ENCODE measurements at regions not wholly inside any gene's neighbourhood (a gene's known extent, or its start where the extent isn't known, plus 50 kb on each side); places are given as distances from the start of the nearest gene placed in this dataset.

GRCh38 chr5:102611312-102611711, 112.5 kb upstream of the SLCO6A1 start:
- no peak for DNase-seq
- H3K36me3 ChIP-seq (ENCODE audit: control insufficient read depth, insufficient read depth, low read length), result no peaks in the 10 kb centered on the region
- no peaks in the 10 kb centered on the region for H3K9me3 ChIP-seq (ENCODE audit: control insufficient read depth, low read length)
- no peaks in the 10 kb centered on the region for H3K4me1 ChIP-seq (ENCODE audit: control insufficient read depth, insufficient read depth, low read length, poor library complexity, severe bottlenecking)
- no peak overlapping the region for H3K27ac ChIP-seq (ENCODE audit: insufficient read depth, low read length, poor library complexity, severe bottlenecking)
- H3K27me3 ChIP-seq (replicated peaks; ENCODE audit: control insufficient read depth, insufficient read depth, low read length, poor library complexity, severe bottlenecking), result no peaks in the 10 kb centered on the region
- no peak overlapping the region for H3K4me3 ChIP-seq (ENCODE audit: insufficient read depth, low read depth, low read length, poor library complexity, severe bottlenecking)

DNA sequence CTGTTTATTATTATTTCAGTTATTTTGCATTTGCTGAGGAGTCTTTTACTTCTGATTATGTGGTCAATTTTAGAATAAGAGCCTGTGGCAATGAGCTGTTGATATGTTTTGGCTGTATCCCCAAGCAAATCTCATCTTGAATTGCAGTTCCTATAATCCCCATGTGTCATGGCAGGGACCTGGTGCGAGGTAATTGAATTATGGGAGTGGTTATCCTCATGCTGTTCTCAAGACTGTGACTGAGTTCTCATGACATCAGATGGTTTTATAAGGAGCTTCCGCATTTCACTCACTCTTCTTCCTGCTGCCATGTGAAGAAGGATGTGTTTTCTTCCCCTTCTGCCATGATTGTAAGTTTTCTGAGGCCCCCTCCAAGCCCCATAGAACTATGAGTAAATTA, 114.9 kb upstream of the SLCO6A1 start:
- Histone ChIP-seq H3K36me3 (ENCODE audit: control insufficient read depth, insufficient read depth, low read length) (no peaks in the 10 kb centered on the region), H3K9me3 (ENCODE audit: control insufficient read depth, low read length) (no peaks in the 10 kb centered on the region), H3K4me3 (ENCODE audit: insufficient read depth, low read depth, low read length, poor library complexity, severe bottlenecking) (no peak overlapping the region), H3K27me3 (replicated peaks; ENCODE audit: control insufficient read depth, insufficient read depth, low read length, poor library complexity, severe bottlenecking) (no peaks in the 10 kb centered on the region), H3K4me1 (ENCODE audit: control insufficient read depth, insufficient read depth, low read length, poor library complexity, severe bottlenecking) (no peaks in the 10 kb centered on the region), H3K27ac (ENCODE audit: insufficient read depth, low read length, poor library complexity, severe bottlenecking) (no peak overlapping the region)
- DNase-seq, result no peak

DNA sequence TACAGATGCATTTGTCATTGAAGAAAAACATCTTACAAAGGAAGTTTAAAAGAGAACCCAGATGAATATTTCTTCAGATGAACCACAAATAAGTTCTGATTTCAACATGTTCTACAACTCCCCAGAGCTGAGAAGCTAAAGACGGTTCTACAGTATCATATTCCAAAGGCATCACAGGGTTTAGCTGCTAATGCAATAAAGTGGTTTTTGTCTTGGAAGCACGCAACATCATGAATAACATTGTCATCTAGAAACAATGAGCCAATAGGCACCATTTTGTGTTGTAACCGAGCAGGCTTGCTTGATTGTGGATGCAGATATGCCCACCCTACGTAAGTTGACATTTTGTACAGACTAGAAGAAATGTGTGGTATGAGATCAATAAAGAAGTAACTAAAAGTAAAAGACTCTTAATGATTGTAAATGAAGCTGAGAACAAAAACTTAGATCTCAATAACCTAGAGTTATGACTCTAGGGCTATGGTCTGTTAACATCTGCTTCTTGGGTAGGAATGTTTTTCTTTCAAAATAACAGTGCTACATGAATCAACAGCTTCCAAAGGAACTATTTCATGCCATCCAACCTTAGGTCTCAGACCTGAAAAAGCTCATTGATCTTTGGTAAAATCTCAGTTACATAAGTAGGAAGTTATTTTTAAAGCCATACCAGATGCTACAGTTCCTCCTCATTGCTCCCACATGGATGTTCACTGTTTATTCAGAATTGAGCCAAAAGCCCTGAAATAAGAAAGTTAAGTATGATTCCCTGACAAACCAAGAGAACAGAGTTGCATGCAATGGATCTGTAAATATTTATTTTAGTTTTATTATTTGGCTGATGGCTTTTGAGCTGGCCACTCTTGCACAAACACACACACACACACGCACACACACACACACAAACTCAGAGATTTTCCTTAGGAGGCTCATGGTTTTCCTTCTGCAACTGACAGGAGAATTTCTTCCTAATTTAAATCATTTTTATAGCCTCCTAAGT, 118.7 kb upstream of the SLCO6A1 start:
- Histone ChIP-seq H3K9me3 (ENCODE audit: control insufficient read depth, low read length) (no peaks in the 10 kb centered on the region), H3K27ac (ENCODE audit: insufficient read depth, low read length, poor library complexity, severe bottlenecking) (no peak overlapping the region), H3K4me1 (ENCODE audit: control insufficient read depth, insufficient read depth, low read length, poor library complexity, severe bottlenecking) (no peaks in the 10 kb centered on the region), H3K27me3 (replicated peaks; ENCODE audit: control insufficient read depth, insufficient read depth, low read length, poor library complexity, severe bottlenecking) (no peaks in the 10 kb centered on the region), H3K4me3 (ENCODE audit: insufficient read depth, low read depth, low read length, poor library complexity, severe bottlenecking) (no peak overlapping the region), H3K36me3 (ENCODE audit: control insufficient read depth, insufficient read depth, low read length) (no peaks in the 10 kb centered on the region)
- DNase-seq, result no peak

DNA sequence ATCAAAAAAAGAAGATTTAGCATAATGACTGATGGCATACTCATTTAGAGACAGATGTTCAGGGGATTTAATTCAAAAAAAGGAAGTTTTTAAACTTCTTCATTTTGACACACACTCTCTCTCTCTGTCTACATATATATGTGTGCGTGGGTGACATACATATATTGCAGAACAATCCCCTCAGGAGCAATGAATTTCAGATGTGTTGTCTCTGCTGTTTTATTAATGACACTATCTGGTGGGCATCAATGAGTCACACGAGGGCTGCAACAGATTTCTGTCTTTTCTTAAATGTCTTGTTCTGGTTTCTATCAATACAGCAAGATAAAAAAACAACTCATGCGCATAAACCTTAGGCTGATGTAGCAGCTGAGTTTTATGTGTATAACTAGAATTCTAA, 123.5 kb upstream of the SLCO6A1 start:
- H3K27me3 ChIP-seq (replicated peaks; ENCODE audit: control insufficient read depth, insufficient read depth, low read length, poor library complexity, severe bottlenecking), result no peaks in the 10 kb centered on the region

GRCh38 chr5:102623329-102624065, 124.7 kb upstream of the SLCO6A1 start:
- no peaks in the 10 kb centered on the region for H3K27me3 ChIP-seq (replicated peaks; ENCODE audit: control insufficient read depth, insufficient read depth, low read length, poor library complexity, severe bottlenecking)
- H3K4me3 ChIP-seq (ENCODE audit: insufficient read depth, low read depth, low read length, poor library complexity, severe bottlenecking), result no peak overlapping the region

More for the DNA sequence above, 123.5 kb upstream of the SLCO6A1 start:
- H3K27ac ChIP-seq (ENCODE audit: insufficient read depth, low read length, poor library complexity, severe bottlenecking), result no peak overlapping the region
- DNase-seq, result no peak
- H3K4me1 ChIP-seq (ENCODE audit: control insufficient read depth, insufficient read depth, low read length, poor library complexity, severe bottlenecking), result no peaks in the 10 kb centered on the region
- no peak overlapping the region for H3K4me3 ChIP-seq (ENCODE audit: insufficient read depth, low read depth, low read length, poor library complexity, severe bottlenecking)
- H3K36me3 ChIP-seq (ENCODE audit: control insufficient read depth, insufficient read depth, low read length), result no peaks in the 10 kb centered on the region
- no peaks in the 10 kb centered on the region for H3K9me3 ChIP-seq (ENCODE audit: control insufficient read depth, low read length)

GRCh38 chr5:102624405-102624804, 125.6 kb upstream of the SLCO6A1 start:
- no peak overlapping the region for H3K4me3 ChIP-seq (ENCODE audit: insufficient read depth, low read depth, low read length, poor library complexity, severe bottlenecking)
- DNase-seq, result no peak
- H3K4me1 ChIP-seq (ENCODE audit: control insufficient read depth, insufficient read depth, low read length, poor library complexity, severe bottlenecking), result no peaks in the 10 kb centered on the region
- H3K27me3 ChIP-seq (replicated peaks; ENCODE audit: control insufficient read depth, insufficient read depth, low read length, poor library complexity, severe bottlenecking), result no peaks in the 10 kb centered on the region
- H3K9me3 ChIP-seq (ENCODE audit: control insufficient read depth, low read length), result no peaks in the 10 kb centered on the region
- H3K36me3 ChIP-seq (ENCODE audit: control insufficient read depth, insufficient read depth, low read length), result no peaks in the 10 kb centered on the region
- H3K27ac ChIP-seq (ENCODE audit: insufficient read depth, low read length, poor library complexity, severe bottlenecking), result no peak overlapping the region

More at GRCh38 chr5:102623329-102624065, 124.7 kb upstream of the SLCO6A1 start:
- no peak overlapping the region for H3K27ac ChIP-seq (ENCODE audit: insufficient read depth, low read length, poor library complexity, severe bottlenecking)
- H3K36me3 ChIP-seq (ENCODE audit: control insufficient read depth, insufficient read depth, low read length), result no peaks in the 10 kb centered on the region
- H3K9me3 ChIP-seq (ENCODE audit: control insufficient read depth, low read length), result no peaks in the 10 kb centered on the region
- no peak for DNase-seq
- no peaks in the 10 kb centered on the region for H3K4me1 ChIP-seq (ENCODE audit: control insufficient read depth, insufficient read depth, low read length, poor library complexity, severe bottlenecking)

GRCh38 chr5:102625468-102625867, 126.7 kb upstream of the SLCO6A1 start:
- Histone ChIP-seq H3K9me3 (ENCODE audit: control insufficient read depth, low read length) (no peaks in the 10 kb centered on the region), H3K4me3 (ENCODE audit: insufficient read depth, low read depth, low read length, poor library complexity, severe bottlenecking) (no peak overlapping the region), H3K4me1 (ENCODE audit: control insufficient read depth, insufficient read depth, low read length, poor library complexity, severe bottlenecking) (no peaks in the 10 kb centered on the region), H3K27me3 (replicated peaks; ENCODE audit: control insufficient read depth, insufficient read depth, low read length, poor library complexity, severe bottlenecking) (no peaks in the 10 kb centered on the region), H3K36me3 (ENCODE audit: control insufficient read depth, insufficient read depth, low read length) (no peaks in the 10 kb centered on the region), H3K27ac (ENCODE audit: insufficient read depth, low read length, poor library complexity, severe bottlenecking) (no peak overlapping the region)
- no peak for DNase-seq

DNA sequence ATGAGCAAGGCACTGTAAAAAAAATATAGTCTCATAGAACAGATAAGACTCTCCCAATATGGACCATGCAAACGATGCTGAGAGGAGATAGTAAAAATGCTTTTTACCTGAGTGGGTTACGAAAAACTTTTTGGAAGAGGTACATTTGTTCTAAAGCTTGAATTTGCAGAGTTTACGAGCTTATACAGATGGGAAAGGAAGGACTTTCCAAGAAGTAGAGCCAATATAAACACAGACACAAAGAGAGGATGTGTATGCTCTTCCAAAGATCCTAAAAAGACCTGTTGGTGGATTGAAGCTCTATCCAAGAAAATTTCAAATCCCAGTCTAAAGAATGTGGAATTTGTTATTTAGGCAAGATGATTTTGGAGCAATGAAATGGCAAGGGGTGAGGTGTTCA, 127.1 kb upstream of the SLCO6A1 start:
- H3K27ac ChIP-seq (ENCODE audit: insufficient read depth, low read length, poor library complexity, severe bottlenecking), result no peak overlapping the region
- H3K27me3 ChIP-seq (replicated peaks; ENCODE audit: control insufficient read depth, insufficient read depth, low read length, poor library complexity, severe bottlenecking), result no peaks in the 10 kb centered on the region
- no peaks in the 10 kb centered on the region for H3K36me3 ChIP-seq (ENCODE audit: control insufficient read depth, insufficient read depth, low read length)
- H3K4me1 ChIP-seq (ENCODE audit: control insufficient read depth, insufficient read depth, low read length, poor library complexity, severe bottlenecking), result no peaks in the 10 kb centered on the region
- H3K4me3 ChIP-seq (ENCODE audit: insufficient read depth, low read depth, low read length, poor library complexity, severe bottlenecking), result no peak overlapping the region
- DNase-seq, result no peak
- no peaks in the 10 kb centered on the region for H3K9me3 ChIP-seq (ENCODE audit: control insufficient read depth, low read length)

- no peaks in the 10 kb centered on the region for H3K27me3 ChIP-seq (replicated peaks; ENCODE audit: control insufficient read depth, insufficient read depth, low read length, poor library complexity, severe bottlenecking)
- H3K27ac ChIP-seq (ENCODE audit: insufficient read depth, low read length, poor library complexity, severe bottlenecking), result no peak overlapping the region
- H3K4me1 ChIP-seq (ENCODE audit: control insufficient read depth, insufficient read depth, low read length, poor library complexity, severe bottlenecking), result no peaks in the 10 kb centered on the region
- no peak for DNase-seq
- H3K9me3 ChIP-seq (ENCODE audit: control insufficient read depth, low read length), result no peaks in the 10 kb centered on the region
- no peak overlapping the region for H3K4me3 ChIP-seq (ENCODE audit: insufficient read depth, low read depth, low read length, poor library complexity, severe bottlenecking)
- H3K36me3 ChIP-seq (ENCODE audit: control insufficient read depth, insufficient read depth, low read length), result no peaks in the 10 kb centered on the region
These were observed 127.8 kb upstream of the PAM start for GRCh38 chr5:102627315-102627714.

Data from effector memory CD4-positive, alpha-beta T cell (primary cell).